Upper lobe of left lung (tissue), 4 donors: ENCODE measurements at regions not wholly inside any gene's neighbourhood (a gene's known extent, or its start where the extent isn't known, plus 50 kb on each side); places are given as distances from the start of the nearest gene placed in this dataset.
"Not testable (repeated sequence)": the region's sequence is repeated elsewhere in the genome, so short reads cannot be mapped to it uniquely, and the experiment has no call there.

Source experiments
- EP300 ChIP-seq, 4 donors: sonication (generic); formaldehyde crosslinking; IDR thresholded peaks; one replicate each; pipeline ENCODE4 v1.5.1; 2017; ENCODE audit warnings: antibody characterized with exemption in 4 of 4, control low read depth in 2 of 4
- POLR2A ChIP-seq, 4 donors: fragments of 450-650 bp; IDR thresholded peaks; one replicate each; pipeline ENCODE4 v1.5.1; 2016 to 2017; ENCODE audit warnings: antibody characterized with exemption in 4 of 4, mild to moderate bottlenecking in 2 of 4
- POLR2AphosphoS5 ChIP-seq, 2 donors: sonication (generic); formaldehyde crosslinking; IDR thresholded peaks; one replicate each; pipeline ENCODE4 v1.5.1; 2017; ENCODE audit warnings: antibody characterized with exemption in 2 of 2
- TF ChIP-seq, protein P1 (sequence below), 6 experiments: fragments of 450-650 bp in 4 of 6; fragments of 200-600 bp in 2 of 6; sonication (generic) in 2 of 6; IDR thresholded peaks; one replicate each; pipeline ENCODE4 v1.5.1; 2016 to 2019; ENCODE audit warnings: antibody characterized with exemption in 6 of 6

DNA sequence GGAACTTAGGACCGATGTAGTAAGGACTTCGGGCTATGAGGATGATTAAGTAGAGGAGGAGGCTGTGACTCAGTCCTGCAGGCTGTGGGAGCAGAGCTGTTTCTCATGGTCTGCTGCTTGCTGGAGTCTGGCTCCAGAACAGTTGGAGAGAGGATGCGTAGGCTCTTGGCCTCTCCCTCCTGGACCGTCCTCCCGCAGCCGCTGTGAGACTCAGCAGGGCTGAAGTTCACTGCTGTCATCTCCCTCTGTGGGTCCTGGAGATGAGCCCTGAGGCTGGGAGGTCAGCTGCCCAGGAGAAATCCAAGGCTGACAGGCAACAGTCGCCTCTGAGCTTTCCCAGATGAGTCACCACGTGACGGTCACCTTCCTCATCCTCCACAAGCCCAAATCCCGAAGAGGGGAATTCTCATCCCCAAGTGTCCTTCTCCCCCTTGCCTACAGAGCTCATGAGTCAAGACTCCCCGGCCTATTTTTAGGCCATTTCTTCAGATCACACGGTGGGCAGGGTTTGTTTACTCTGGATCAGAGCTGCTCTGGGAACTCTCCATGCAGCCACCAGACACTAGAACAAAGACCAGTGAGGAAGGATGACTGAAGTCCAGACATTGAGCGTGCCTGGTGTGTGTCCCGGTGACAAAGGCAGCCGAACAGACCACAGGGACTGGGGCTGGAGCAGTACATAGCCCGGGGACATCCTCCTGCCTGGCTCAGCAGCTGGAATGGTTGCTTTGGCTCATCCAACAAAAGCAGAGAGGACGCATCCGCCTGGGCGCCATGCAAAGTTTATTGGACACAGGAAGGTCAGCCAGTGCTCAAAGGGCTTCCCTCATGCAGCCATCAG is 137.3 kb upstream of the ZNF469 start:
- TF ChIP-seq, protein P1, sequence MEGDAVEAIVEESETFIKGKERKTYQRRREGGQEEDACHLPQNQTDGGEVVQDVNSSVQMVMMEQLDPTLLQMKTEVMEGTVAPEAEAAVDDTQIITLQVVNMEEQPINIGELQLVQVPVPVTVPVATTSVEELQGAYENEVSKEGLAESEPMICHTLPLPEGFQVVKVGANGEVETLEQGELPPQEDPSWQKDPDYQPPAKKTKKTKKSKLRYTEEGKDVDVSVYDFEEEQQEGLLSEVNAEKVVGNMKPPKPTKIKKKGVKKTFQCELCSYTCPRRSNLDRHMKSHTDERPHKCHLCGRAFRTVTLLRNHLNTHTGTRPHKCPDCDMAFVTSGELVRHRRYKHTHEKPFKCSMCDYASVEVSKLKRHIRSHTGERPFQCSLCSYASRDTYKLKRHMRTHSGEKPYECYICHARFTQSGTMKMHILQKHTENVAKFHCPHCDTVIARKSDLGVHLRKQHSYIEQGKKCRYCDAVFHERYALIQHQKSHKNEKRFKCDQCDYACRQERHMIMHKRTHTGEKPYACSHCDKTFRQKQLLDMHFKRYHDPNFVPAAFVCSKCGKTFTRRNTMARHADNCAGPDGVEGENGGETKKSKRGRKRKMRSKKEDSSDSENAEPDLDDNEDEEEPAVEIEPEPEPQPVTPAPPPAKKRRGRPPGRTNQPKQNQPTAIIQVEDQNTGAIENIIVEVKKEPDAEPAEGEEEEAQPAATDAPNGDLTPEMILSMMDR (IDR thresholded peaks at IDR 0.05): not testable (repeated sequence)
- TF ChIP-seq POLR2AphosphoS5 (IDR thresholded peaks at IDR 0.05): peak in 1 of 2 donors; percentile 33
- not testable (repeated sequence) for TF ChIP-seq POLR2A, EP300 (IDR thresholded peaks at IDR 0.05)
